Uterus (tissue), 3 donors: ENCODE measurements at regions not wholly inside any gene's neighbourhood (a gene's known extent, or its start where the extent isn't known, plus 50 kb on each side); places are given as distances from the start of the nearest gene placed in this dataset.
"Not testable (repeated sequence)": the region's sequence is repeated elsewhere in the genome, so short reads cannot be mapped to it uniquely, and the experiment has no call there.

Experiments used
- DNase-seq, 2 donors: peaks; one replicate each; pipeline ENCODE4 v3.0.0-alpha.2; 2019 to 2020
- H3K27ac ChIP-seq, 2 donors: fragments of 200-600 bp; sonication (generic); 1 replicate in 1 of 2; 2 replicates in 1 of 2; pipeline ENCODE4 v1.5.1; 2016 to 2018
- H3K27me3 ChIP-seq, 2 donors: fragments of 200-600 bp; sonication (generic); one replicate each; pipeline ENCODE4 v1.5.1; 2018 to 2019; ENCODE audit warnings: control low read depth in 1 of 2
- H3K36me3 ChIP-seq, 2 donors: fragments of 200-600 bp; sonication (generic); one replicate each; pipeline ENCODE4 v1.5.1; 2019; ENCODE audit warnings: control low read depth in 1 of 2
- H3K4me1 ChIP-seq, 2 donors: fragments of 200-600 bp; sonication (generic); one replicate each; pipeline ENCODE4 v1.5.1; 2018 to 2019; ENCODE audit warnings: control low read depth in 1 of 2
- H3K4me3 ChIP-seq, 2 donors: fragments of 200-600 bp; sonication (generic); 1 replicate in 1 of 2; 2 replicates in 1 of 2; pipeline ENCODE4 v1.5.1; 2018 to 2019; ENCODE audit warnings: mild to moderate bottlenecking in 1 of 2
- H3K9me3 ChIP-seq, 2 donors: fragments of 200-600 bp; sonication (generic); one replicate each; pipeline ENCODE4 v1.5.1; 2019; ENCODE audit warnings: control low read depth in 1 of 2
- CTCF ChIP-seq, 4 experiments: fragments of 200-600 bp in 2 of 4; fragments of 450-650 bp in 2 of 4; sonication (generic) in 2 of 4; IDR thresholded peaks; one replicate each; pipeline ENCODE4 v1.5.1; 2016 to 2019; ENCODE audit warnings: antibody characterized with exemption in 4 of 4, mild to moderate bottlenecking in 2 of 4, moderate library complexity in 1 of 4
- POLR2A ChIP-seq, 2 donors: fragments of 450-650 bp; IDR thresholded peaks; one replicate each; pipeline ENCODE4 v1.6.1; 2016; ENCODE audit warnings: antibody characterized with exemption in 2 of 2, mild to moderate bottlenecking in 1 of 2, moderate library complexity in 1 of 2
- intact Hi-C: fragments of 100-400 bp; cut with DNase I; formaldehyde crosslinking; loops from one replicate; pipeline ENCODE4 v1.15.1; 2023; ENCODE audit warnings: low total_unique reads
- donor health status: DM: yes; HTN: yes; CAD: no.

DNA sequence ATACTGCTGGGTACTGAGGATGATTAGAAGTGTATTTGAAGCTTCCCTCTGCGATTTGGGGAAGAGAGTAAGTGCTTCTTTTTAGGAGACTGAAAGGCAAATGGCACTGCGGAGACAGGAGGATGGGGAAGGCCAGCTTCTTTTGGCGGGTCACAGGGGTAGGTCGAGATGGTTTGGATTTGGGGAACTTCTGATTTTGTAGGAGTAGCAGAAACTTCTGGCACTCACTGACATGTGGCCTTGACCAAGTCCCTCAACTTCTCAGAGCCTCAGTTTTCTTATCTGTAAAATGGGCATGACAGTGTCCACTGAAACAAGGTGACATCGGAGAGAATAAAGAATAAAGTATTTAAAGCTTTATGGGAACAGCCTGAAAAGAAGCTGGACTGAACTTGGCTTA is 59.8 kb upstream of the WDR11 start:
- no peak overlapping the region for H3K27ac ChIP-seq
- no peaks in the 10 kb centered on the region for H3K36me3 ChIP-seq
- no peaks in the 10 kb centered on the region for H3K4me1 ChIP-seq
- no peak overlapping the region for H3K4me3 ChIP-seq
- intact Hi-C loops: no loop called here
- no peak for TF ChIP-seq CTCF (IDR thresholded peaks at IDR 0.05)
- TF ChIP-seq POLR2A (IDR thresholded peaks at IDR 0.05): no peak
- H3K27me3 ChIP-seq: no peaks in the 10 kb centered on the region
- no peak for DNase-seq
- no peaks in the 10 kb centered on the region for H3K9me3 ChIP-seq

DNA sequence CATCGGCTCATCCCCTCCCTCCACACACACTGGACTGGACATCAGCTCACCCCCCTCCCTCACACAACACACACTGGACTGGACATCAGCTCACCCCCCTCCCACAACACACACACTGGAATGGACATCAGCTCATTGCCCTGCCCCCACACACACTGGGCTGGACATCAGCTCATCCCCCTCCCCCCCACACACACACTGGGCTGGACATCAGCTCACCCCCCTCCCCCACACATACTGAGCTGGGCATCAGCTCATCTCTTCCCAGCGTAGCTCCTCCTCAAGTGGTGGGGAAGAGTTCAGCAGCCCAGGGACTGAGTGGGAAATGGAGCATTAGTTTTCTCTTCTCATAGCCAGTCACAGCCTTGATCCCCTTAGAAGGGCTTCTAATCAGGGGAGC is 58.1 kb upstream of the WDR11 start:
- Histone ChIP-seq H3K27ac (no peak overlapping the region), H3K36me3 (no peaks in the 10 kb centered on the region), H3K9me3 (no peaks in the 10 kb centered on the region), H3K27me3 (no peaks in the 10 kb centered on the region), H3K4me1 (no peaks in the 10 kb centered on the region), H3K4me3 (no peak overlapping the region)
- TF ChIP-seq POLR2A (IDR thresholded peaks at IDR 0.05) (no peak), CTCF (IDR thresholded peaks at IDR 0.05) (no peak)
- intact Hi-C loops: no loop called here
- no peak for DNase-seq

- Histone ChIP-seq H3K27ac (no peak overlapping the region), H3K4me3 (no peak overlapping the region), H3K36me3 (no peaks in the 10 kb centered on the region), H3K4me1 (no peaks in the 10 kb centered on the region), H3K27me3 (no peaks in the 10 kb centered on the region), H3K9me3 (no peaks in the 10 kb centered on the region)
- DNase-seq: no peak
- intact Hi-C loops: no loop called here
- TF ChIP-seq POLR2A (IDR thresholded peaks at IDR 0.05) (no peak), CTCF (IDR thresholded peaks at IDR 0.05) (no peak)
These were observed 56.8 kb upstream of the WDR11 start for GRCh38 chr10:120794390-120794789.

DNA sequence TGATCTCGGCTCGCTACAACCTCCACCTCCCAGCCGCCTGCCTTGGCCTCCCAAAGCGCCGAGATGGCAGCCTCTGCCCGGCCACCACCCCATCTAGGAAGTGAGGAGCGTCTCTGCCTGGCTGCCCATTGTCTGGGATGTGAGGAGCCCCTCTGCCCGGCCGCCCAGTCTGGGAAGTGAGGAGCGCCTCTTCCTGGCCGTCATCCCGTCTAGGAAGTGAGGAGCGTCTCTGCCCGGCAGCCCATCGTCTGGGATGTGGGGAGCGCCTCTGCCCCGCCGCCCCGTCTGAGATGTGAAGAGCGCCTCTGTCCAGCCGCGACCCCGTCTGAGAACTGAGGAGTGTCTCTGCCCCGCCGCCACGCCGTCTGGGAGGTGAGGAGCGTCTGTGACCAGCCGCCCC is 52.9 kb upstream of the WDR11 start:
- H3K36me3 ChIP-seq, H3K27ac ChIP-seq, H3K4me3 ChIP-seq, DNase-seq, H3K4me1 ChIP-seq, H3K9me3 ChIP-seq, intact Hi-C loops, H3K27me3 ChIP-seq: not testable (repeated sequence)

DNA sequence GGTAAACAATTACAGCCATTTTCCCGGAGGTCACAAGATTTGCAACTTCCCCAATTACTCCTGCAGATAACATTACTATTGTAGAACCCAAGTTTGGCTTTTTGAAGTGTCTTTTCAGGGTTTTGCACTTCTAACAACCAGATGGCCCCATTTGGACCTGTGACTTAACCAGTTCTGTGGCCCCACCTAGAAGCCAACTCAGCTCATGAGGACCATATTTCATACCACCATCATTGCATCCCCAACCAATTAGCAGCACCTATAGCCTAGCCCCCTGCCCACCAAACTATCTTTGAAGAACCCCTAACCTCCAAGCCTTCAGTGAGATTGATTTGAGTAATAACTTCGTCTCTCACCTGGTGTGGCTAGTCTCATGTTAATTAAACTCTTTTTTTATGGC is 51.3 kb upstream of the WDR11 start:
- no peaks in the 10 kb centered on the region for H3K27me3 ChIP-seq
- intact Hi-C loops: no loop called here
- no peaks in the 10 kb centered on the region for H3K9me3 ChIP-seq
- no peak overlapping the region for H3K4me3 ChIP-seq
- DNase-seq: no peak
- no peak overlapping the region for H3K27ac ChIP-seq
- TF ChIP-seq CTCF (IDR thresholded peaks at IDR 0.05) (no peak), POLR2A (IDR thresholded peaks at IDR 0.05) (no peak)
- no peaks in the 10 kb centered on the region for H3K4me1 ChIP-seq
- H3K36me3 ChIP-seq: no peaks in the 10 kb centered on the region

GRCh38 chr10:120800528-120801323 is 50.4 kb upstream of the WDR11 start:
- TF ChIP-seq CTCF (IDR thresholded peaks at IDR 0.05): no peak
- TF ChIP-seq POLR2A (IDR thresholded peaks at IDR 0.05): no peak
- Histone ChIP-seq H3K9me3 (no peaks in the 10 kb centered on the region), H3K4me1 (no peaks in the 10 kb centered on the region), H3K27ac (no peak overlapping the region), H3K36me3 (no peaks in the 10 kb centered on the region), H3K27me3 (no peaks in the 10 kb centered on the region), H3K4me3 (no peak overlapping the region)
- DNase-seq: no peak
- intact Hi-C loops: no loop called here
